H9 (cell line): ENCODE measurements at regions not wholly inside any gene's neighbourhood (a gene's known extent, or its start where the extent isn't known, plus 50 kb on each side); places are given as distances from the start of the nearest gene placed in this dataset.

Experiments
- DNase-seq: peaks from one replicate; pipeline ENCODE4 v3.0.0-alpha.2; 2017
- H2AFZ ChIP-seq: one replicate; pipeline ENCODE4 v1.6.1; 2013; ENCODE audit warnings: mild to moderate bottlenecking, low read length, control low read depth, moderate library complexity
- H2AK5ac ChIP-seq: 2 replicates; pipeline ENCODE4 v1.6.1; 2013; ENCODE audit warnings: low read length, control low read depth, mixed read lengths; ENCODE audit not compliant: insufficient read length
- H2BK120ac ChIP-seq: one replicate; pipeline ENCODE4 v1.6.1; 2013; ENCODE audit warnings: low read depth, mild to moderate bottlenecking, low read length, control low read depth, inconsistent platforms; ENCODE audit not compliant: poor library complexity, severe bottlenecking
- H2BK12ac ChIP-seq: 2 replicates; pipeline ENCODE4 v1.6.1; 2013; ENCODE audit warnings: low read length, control low read depth, mixed read lengths, low read depth; ENCODE audit not compliant: insufficient read length
- H2BK15ac ChIP-seq: 2 replicates; pipeline ENCODE4 v1.6.1; 2013; ENCODE audit warnings: low read depth, low read length, control low read depth
- H2BK20ac ChIP-seq: one replicate; pipeline ENCODE4 v1.6.1; 2013; ENCODE audit warnings: low read depth, mild to moderate bottlenecking, low read length, control low read depth, inconsistent platforms; ENCODE audit not compliant: poor library complexity, severe bottlenecking
- H2BK5ac ChIP-seq: 2 replicates; pipeline ENCODE4 v1.6.1; 2013; ENCODE audit warnings: low read length, control low read depth, mixed read lengths; ENCODE audit not compliant: insufficient read length
- H3K14ac ChIP-seq: 2 replicates; pipeline ENCODE4 v1.6.1; 2013; ENCODE audit warnings: low read length, control low read depth; ENCODE audit not compliant: insufficient read depth
- H3K18ac ChIP-seq: 2 replicates; pipeline ENCODE4 v1.6.1; 2013; ENCODE audit warnings: low read depth, mild to moderate bottlenecking, mixed read lengths, low read length, control low read depth; ENCODE audit not compliant: insufficient read length
- H3K23ac ChIP-seq: 2 replicates; pipeline ENCODE4 v1.6.1; 2013; ENCODE audit warnings: low read length, control low read depth, mixed read lengths, low read depth; ENCODE audit not compliant: insufficient read length
- H3K23me2 ChIP-seq: 2 replicates; pipeline ENCODE4 v1.6.1; 2013; ENCODE audit warnings: low read depth, mild to moderate bottlenecking, mixed read lengths, low read length, control low read depth; ENCODE audit not compliant: insufficient read length, poor library complexity, severe bottlenecking
- H3K27ac ChIP-seq: 2 replicates; pipeline ENCODE4 v1.5.1; 2013; ENCODE audit warnings: low read length, control low read depth, mixed read lengths, low read depth; ENCODE audit not compliant: insufficient read length
- H3K27me3 ChIP-seq: 2 replicates; pipeline ENCODE4 v1.6.1; 2013; ENCODE audit warnings: low read length, control low read depth, inconsistent platforms; ENCODE audit not compliant: insufficient read depth
- H3K4ac ChIP-seq: 2 replicates; pipeline ENCODE4 v1.6.1; 2013; ENCODE audit warnings: low read depth, mild to moderate bottlenecking, control low read depth, inconsistent platforms, low read length, moderate library complexity
- H3K4me1 ChIP-seq: 2 replicates; pipeline ENCODE4 v1.6.1; 2013; ENCODE audit warnings: low read length, control low read depth, inconsistent platforms; ENCODE audit not compliant: insufficient read depth
- H3K4me2 ChIP-seq: 2 replicates; pipeline ENCODE4 v1.6.1; 2013; ENCODE audit warnings: low read length, control low read depth, mixed read lengths; ENCODE audit not compliant: insufficient read length, insufficient read depth
- H3K56ac ChIP-seq: 2 replicates; pipeline ENCODE4 v1.6.1; 2013; ENCODE audit warnings: low read depth, mild to moderate bottlenecking, mixed read lengths, low read length, control low read depth; ENCODE audit not compliant: insufficient read length
- H3K79me1 ChIP-seq: 2 replicates; pipeline ENCODE4 v1.6.1; 2013; ENCODE audit warnings: low read depth, mild to moderate bottlenecking, moderate library complexity, low read length, control low read depth, inconsistent platforms; ENCODE audit not compliant: insufficient read depth, poor library complexity, severe bottlenecking
- H3K79me2 ChIP-seq: 2 replicates; pipeline ENCODE4 v1.6.1; 2013; ENCODE audit warnings: low read length, control low read depth, inconsistent platforms; ENCODE audit not compliant: insufficient read depth
- H3K9ac ChIP-seq: 2 replicates; pipeline ENCODE4 v1.6.1; 2013; ENCODE audit warnings: low read length, control low read depth, mixed read lengths; ENCODE audit not compliant: insufficient read length; ENCODE audit errors: extremely low read depth
- H3K9me3 ChIP-seq: one replicate; pipeline ENCODE4 v1.6.1; 2013; ENCODE audit warnings: low read depth, low read length, inconsistent platforms; ENCODE audit not compliant: control insufficient read depth
- H3T11ph ChIP-seq: one replicate; pipeline ENCODE4 v1.6.1; 2013; ENCODE audit warnings: mild to moderate bottlenecking, low read length, control low read depth, inconsistent platforms
- H4K20me1 ChIP-seq: one replicate; pipeline ENCODE4 v1.6.1; 2013; ENCODE audit not compliant: control insufficient read depth, insufficient read length, insufficient read depth
- H4K5ac ChIP-seq: 2 replicates; pipeline ENCODE4 v1.6.1; 2013; ENCODE audit warnings: low read depth, mild to moderate bottlenecking, mixed read lengths, low read length, control low read depth; ENCODE audit not compliant: insufficient read length
- H4K8ac ChIP-seq: replicated peaks from 2 replicates; pipeline ENCODE4 v1.6.1; 2013; ENCODE audit warnings: low read length, control low read depth, mixed read lengths, low read depth; ENCODE audit not compliant: insufficient read length
- H4K91ac ChIP-seq: 2 replicates; pipeline ENCODE4 v1.6.1; 2013; ENCODE audit warnings: low read depth, mild to moderate bottlenecking, moderate library complexity, mixed read lengths, low read length, control low read depth; ENCODE audit not compliant: insufficient read length
- H3K27ac Mint-ChIP-seq, 3 experiments: 2 replicates in 2 of 3; 3 replicates in 1 of 3; pipeline ENCODE4 v1.8.0; 2020 to 2021; ENCODE audit warnings: mixed read lengths in 3 of 3, mild to moderate bottlenecking in 1 of 3, moderate library complexity in 1 of 3
- H3K27me3 Mint-ChIP-seq: 2 replicates; pipeline ENCODE4 v1.8.0; 2021; ENCODE audit warnings: low read depth, mild to moderate bottlenecking, moderate library complexity, mixed read lengths
- H3K36me3 Mint-ChIP-seq, 3 experiments: 2 replicates in 2 of 3; 3 replicates in 1 of 3; pipeline ENCODE4 v1.8.0; 2020 to 2021; ENCODE audit warnings: low read depth in 3 of 3, mixed read lengths in 3 of 3; ENCODE audit not compliant: insufficient read depth in 1 of 3
- H3K4me1 Mint-ChIP-seq, 2 experiments: 2 replicates each; pipeline ENCODE4 v1.8.0; 2020; ENCODE audit warnings: mixed read lengths in 2 of 2
- H3K4me3 Mint-ChIP-seq, 2 experiments: 2 replicates in 1 of 2; 3 replicates in 1 of 2; pipeline ENCODE4 v1.8.0; 2020 to 2021; ENCODE audit warnings: mild to moderate bottlenecking in 2 of 2, mixed read lengths in 2 of 2, moderate library complexity in 1 of 2
- H3K9me3 Mint-ChIP-seq, 2 experiments: 2 replicates in 1 of 2; 3 replicates in 1 of 2; pipeline ENCODE4 v1.8.0; 2020; ENCODE audit warnings: mild to moderate bottlenecking in 2 of 2, mixed read lengths in 2 of 2, moderate library complexity in 1 of 2
- WGBS: extraction: QIAGEN DNeasy Blood & Tissue Kit; methylation state at CpG from one replicate; pipeline ENCODE4 v1.1.7; 2013; ENCODE audit warnings: missing lambda C conversion rate, low lambda C conversion rate, mixed read lengths; ENCODE audit not compliant: insufficient read length; ENCODE audit errors: extremely low coverage; 5-methylcytosine and 5-hydroxymethylcytosine counted together
- TF ChIP-seq, protein P1 (sequence below): fragments of 200-600 bp; sonication (generic); conservative IDR thresholded peaks from 3 replicates; pipeline ENCODE4 v1.8.0; 2021; ENCODE audit warnings: antibody characterized with exemption, mild to moderate bottlenecking

GRCh38 chr15:77741106-77741505 lies 108.4 kb upstream of the LINGO1 start:
- Histone ChIP-seq H3K4ac (no peak overlapping the region), H3K79me2 (no peaks in the 10 kb centered on the region), H2AFZ (no peak overlapping the region), H3T11ph (no peak overlapping the region), H2BK120ac (no peak overlapping the region), H3K18ac (no peak overlapping the region), H2BK20ac (no peak overlapping the region), H3K9me3 (no peaks in the 10 kb centered on the region), H3K4me1 (peaks cover 10% of the 10 kb centered on the region; the same call in 1 of the 2 replicates), H3K23ac (no peak overlapping the region), H3K14ac (peak overlapping the region; percentile 44; the same call in 1 of the 2 replicates), H2BK15ac (no peak overlapping the region), H3K27me3 (no peaks in the 10 kb centered on the region), H3K79me1 (no peaks in the 10 kb centered on the region), H3K27ac (no peak overlapping the region), H3K56ac (no peak overlapping the region), H4K8ac (no peak overlapping the region), H4K91ac (peak overlapping the region; percentile 83), H4K20me1 (no peaks in the 10 kb centered on the region), H2BK12ac (no peak overlapping the region), H2AK5ac (no peak overlapping the region), H3K4me2 (no peak overlapping the region), H3K9ac (no peak overlapping the region), H4K5ac (no peak overlapping the region), H3K23me2 (peaks cover 3% of the 10 kb centered on the region), H2BK5ac (no peak overlapping the region)
- DNase-seq = no peak
- Mint-ChIP-seq H3K9me3 (no peaks in the 10 kb centered on the region), H3K27me3 (peaks cover 69% of the 10 kb centered on the region), H3K27ac (no peak overlapping the region), H3K4me1 (peaks cover 43 to 45% of the 10 kb centered on the region in 2 experiments), H3K36me3 (no peaks in the 10 kb centered on the region), H3K4me3 (no peak overlapping the region)
- WGBS = no CpG with 5 or more reads among the region's 3 CpGs
- TF ChIP-seq, protein P1, sequence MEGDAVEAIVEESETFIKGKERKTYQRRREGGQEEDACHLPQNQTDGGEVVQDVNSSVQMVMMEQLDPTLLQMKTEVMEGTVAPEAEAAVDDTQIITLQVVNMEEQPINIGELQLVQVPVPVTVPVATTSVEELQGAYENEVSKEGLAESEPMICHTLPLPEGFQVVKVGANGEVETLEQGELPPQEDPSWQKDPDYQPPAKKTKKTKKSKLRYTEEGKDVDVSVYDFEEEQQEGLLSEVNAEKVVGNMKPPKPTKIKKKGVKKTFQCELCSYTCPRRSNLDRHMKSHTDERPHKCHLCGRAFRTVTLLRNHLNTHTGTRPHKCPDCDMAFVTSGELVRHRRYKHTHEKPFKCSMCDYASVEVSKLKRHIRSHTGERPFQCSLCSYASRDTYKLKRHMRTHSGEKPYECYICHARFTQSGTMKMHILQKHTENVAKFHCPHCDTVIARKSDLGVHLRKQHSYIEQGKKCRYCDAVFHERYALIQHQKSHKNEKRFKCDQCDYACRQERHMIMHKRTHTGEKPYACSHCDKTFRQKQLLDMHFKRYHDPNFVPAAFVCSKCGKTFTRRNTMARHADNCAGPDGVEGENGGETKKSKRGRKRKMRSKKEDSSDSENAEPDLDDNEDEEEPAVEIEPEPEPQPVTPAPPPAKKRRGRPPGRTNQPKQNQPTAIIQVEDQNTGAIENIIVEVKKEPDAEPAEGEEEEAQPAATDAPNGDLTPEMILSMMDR = no peak
